Transverse colon (tissue), 4 donors: ENCODE measurements at regions not wholly inside any gene's neighbourhood (a gene's known extent, or its start where the extent isn't known, plus 50 kb on each side); places are given as distances from the start of the nearest gene placed in this dataset.

Experiments
- CTCF ChIP-seq, 5 experiments: fragments of 200-600 bp in 3 of 5; fragments of 450-650 bp in 2 of 5; sonication (generic) in 3 of 5; IDR thresholded peaks; 1 replicate in 2 of 5; 2 replicates in 3 of 5; pipeline ENCODE4 v1.5.1; 2016 to 2017; ENCODE audit warnings: antibody characterized with exemption in 5 of 5, inconsistent platforms in 3 of 5, mild to moderate bottlenecking in 2 of 5, moderate library complexity in 1 of 5
- EP300 ChIP-seq: sonication (generic); formaldehyde crosslinking; IDR thresholded peaks from one replicate; pipeline ENCODE4 v1.6.1; 2017; ENCODE audit warnings: antibody characterized with exemption, low read depth
- POLR2AphosphoS5 ChIP-seq, 3 donors: sonication (generic); formaldehyde crosslinking; IDR thresholded peaks; one replicate each; pipeline ENCODE4 v1.6.1; 2016; ENCODE audit warnings: antibody characterized with exemption in 3 of 3

GRCh38 chr12:93025145-93026103 lies 96.3 kb upstream of the EEA1 start:
- TF ChIP-seq CTCF (IDR thresholded peaks at IDR 0.05) (peak; percentile 46 to 66 (median 50)), POLR2AphosphoS5 (IDR thresholded peaks at IDR 0.05) (no peak), EP300 (no peak)
